Prostate gland (tissue), 2 donors: ENCODE measurements at regions not wholly inside any gene's neighbourhood (a gene's known extent, or its start where the extent isn't known, plus 50 kb on each side); places are given as distances from the start of the nearest gene placed in this dataset.

Experiments used
- CTCF ChIP-seq, 4 experiments: fragments of 200-600 bp in 2 of 4; fragments of 450-650 bp in 2 of 4; sonication (generic) in 2 of 4; IDR thresholded peaks; 1 replicate in 3 of 4; 2 replicates in 1 of 4; pipeline ENCODE4 v1.5.1; 2016 to 2019; ENCODE audit warnings: antibody characterized with exemption in 4 of 4, mild to moderate bottlenecking in 2 of 4, moderate library complexity in 2 of 4
- POLR2A ChIP-seq: fragments of 450-650 bp; IDR thresholded peaks from one replicate; pipeline ENCODE4 v1.6.1; 2016; ENCODE audit warnings: antibody characterized with exemption, mild to moderate bottlenecking
- POLR2AphosphoS5 ChIP-seq: sonication (generic); formaldehyde crosslinking; IDR thresholded peaks from one replicate; pipeline ENCODE4 v1.6.1; 2017; ENCODE audit warnings: antibody characterized with exemption

DNA sequence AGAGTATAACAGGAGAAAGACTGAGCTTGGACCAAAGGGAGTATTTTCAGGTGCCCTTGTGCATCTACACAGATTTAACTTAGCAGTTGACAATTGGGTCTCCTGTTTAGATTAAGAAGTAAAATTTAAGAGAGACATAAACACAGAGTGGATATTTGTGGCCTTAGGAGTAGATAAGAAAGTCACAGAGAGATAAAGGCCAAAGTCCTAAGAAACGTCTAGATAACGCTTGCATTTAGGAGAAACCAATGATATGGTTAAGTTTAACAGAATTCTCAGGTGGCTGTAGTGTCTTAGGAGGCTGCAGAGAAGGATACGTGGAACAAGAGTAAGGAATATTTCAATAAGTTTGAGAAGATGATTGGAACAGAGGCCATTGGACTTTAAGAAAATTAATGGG lies 155.0 kb upstream of the DAB2 start:
- no peak for TF ChIP-seq CTCF (IDR thresholded peaks at IDR 0.05)
- no peak for TF ChIP-seq POLR2A
- TF ChIP-seq POLR2AphosphoS5 = no peak
